Gastrocnemius medialis (tissue), 4 donors: ENCODE measurements at regions not wholly inside any gene's neighbourhood (a gene's known extent, or its start where the extent isn't known, plus 50 kb on each side); places are given as distances from the start of the nearest gene placed in this dataset.

ENCODE experiments used
- POLR2A ChIP-seq, 2 donors: fragments of 450-650 bp; IDR thresholded peaks; one replicate each; pipeline ENCODE4 v1.6.1; 2017; ENCODE audit warnings: antibody characterized with exemption in 2 of 2, mild to moderate bottlenecking in 2 of 2, moderate library complexity in 2 of 2
- TF ChIP-seq, protein P1 (sequence below), 5 experiments: fragments of 450-650 bp in 3 of 5; fragments of 200-600 bp in 2 of 5; sonication (generic) in 2 of 5; IDR thresholded peaks in 4 of 5; conservative IDR thresholded peaks in 1 of 5; 1 replicate in 4 of 5; 2 replicates in 1 of 5; pipeline ENCODE4 v1.5.1; 2016 to 2019; ENCODE audit warnings: antibody characterized with exemption in 5 of 5, mild to moderate bottlenecking in 3 of 5, moderate library complexity in 3 of 5

GRCh38 chr22:47619631-47620030 is 857.2 kb downstream of the TBC1D22A start:
- TF ChIP-seq, protein P1, sequence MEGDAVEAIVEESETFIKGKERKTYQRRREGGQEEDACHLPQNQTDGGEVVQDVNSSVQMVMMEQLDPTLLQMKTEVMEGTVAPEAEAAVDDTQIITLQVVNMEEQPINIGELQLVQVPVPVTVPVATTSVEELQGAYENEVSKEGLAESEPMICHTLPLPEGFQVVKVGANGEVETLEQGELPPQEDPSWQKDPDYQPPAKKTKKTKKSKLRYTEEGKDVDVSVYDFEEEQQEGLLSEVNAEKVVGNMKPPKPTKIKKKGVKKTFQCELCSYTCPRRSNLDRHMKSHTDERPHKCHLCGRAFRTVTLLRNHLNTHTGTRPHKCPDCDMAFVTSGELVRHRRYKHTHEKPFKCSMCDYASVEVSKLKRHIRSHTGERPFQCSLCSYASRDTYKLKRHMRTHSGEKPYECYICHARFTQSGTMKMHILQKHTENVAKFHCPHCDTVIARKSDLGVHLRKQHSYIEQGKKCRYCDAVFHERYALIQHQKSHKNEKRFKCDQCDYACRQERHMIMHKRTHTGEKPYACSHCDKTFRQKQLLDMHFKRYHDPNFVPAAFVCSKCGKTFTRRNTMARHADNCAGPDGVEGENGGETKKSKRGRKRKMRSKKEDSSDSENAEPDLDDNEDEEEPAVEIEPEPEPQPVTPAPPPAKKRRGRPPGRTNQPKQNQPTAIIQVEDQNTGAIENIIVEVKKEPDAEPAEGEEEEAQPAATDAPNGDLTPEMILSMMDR (IDR thresholded peaks at IDR 0.05 in 4 of 5, conservative IDR thresholded peaks at IDR 0.05 in 1 of 5) = no peak
- no peak for TF ChIP-seq POLR2A (IDR thresholded peaks at IDR 0.05)
